Transverse colon (tissue), 4 donors: ENCODE measurements at regions not wholly inside any gene's neighbourhood (a gene's known extent, or its start where the extent isn't known, plus 50 kb on each side); places are given as distances from the start of the nearest gene placed in this dataset.

Experiments
- DNase-seq: peaks from one replicate; pipeline ENCODE4 v3.0.0-alpha.2; 2019
- H3K27ac ChIP-seq, 4 donors: fragments of 200-600 bp; sonication (generic); 2 replicates each; pipeline ENCODE4 v1.5.1; 2016 to 2018; ENCODE audit warnings: inconsistent platforms in 4 of 4
- H3K27me3 ChIP-seq: fragments of 200-600 bp; sonication (generic); 2 replicates; pipeline ENCODE4 v1.5.1; 2017; ENCODE audit warnings: inconsistent platforms
- H3K36me3 ChIP-seq, 4 donors: fragments of 200-600 bp; sonication (generic); 2 replicates each; pipeline ENCODE4 v1.5.1; 2017 to 2019; ENCODE audit warnings: inconsistent platforms in 4 of 4
- H3K4me1 ChIP-seq, 4 donors: fragments of 200-600 bp; sonication (generic); 2 replicates each; pipeline ENCODE4 v1.5.1; 2017 to 2020; ENCODE audit warnings: inconsistent platforms in 4 of 4
- H3K4me3 ChIP-seq, 4 donors: fragments of 200-600 bp; sonication (generic); 1 replicate in 1 of 4; 2 replicates in 3 of 4; pipeline versions ENCODE4 v1.5.1 to v1.6.1; 2017 to 2019; ENCODE audit warnings: inconsistent platforms in 4 of 4
- H3K9me3 ChIP-seq, 2 donors: fragments of 200-600 bp; sonication (generic); 2 replicates each; pipeline ENCODE4 v1.5.1; 2017 to 2019; ENCODE audit warnings: inconsistent platforms in 2 of 2
- CTCF ChIP-seq, 5 experiments: fragments of 200-600 bp in 3 of 5; fragments of 450-650 bp in 2 of 5; sonication (generic) in 3 of 5; IDR thresholded peaks; 1 replicate in 2 of 5; 2 replicates in 3 of 5; pipeline ENCODE4 v1.5.1; 2016 to 2017; ENCODE audit warnings: antibody characterized with exemption in 5 of 5, inconsistent platforms in 3 of 5, mild to moderate bottlenecking in 2 of 5, moderate library complexity in 1 of 5
- EP300 ChIP-seq: sonication (generic); formaldehyde crosslinking; IDR thresholded peaks from one replicate; pipeline ENCODE4 v1.6.1; 2017; ENCODE audit warnings: antibody characterized with exemption, low read depth
- POLR2A ChIP-seq: fragments of 450-650 bp; IDR thresholded peaks from one replicate; pipeline ENCODE4 v1.6.1; 2016; ENCODE audit warnings: antibody characterized with exemption, mild to moderate bottlenecking, moderate library complexity
- POLR2AphosphoS5 ChIP-seq, 3 donors: sonication (generic); formaldehyde crosslinking; IDR thresholded peaks; one replicate each; pipeline ENCODE4 v1.6.1; 2016; ENCODE audit warnings: antibody characterized with exemption in 3 of 3
- WGBS, 2 donors: methylation state at CpG; one replicate each; pipeline ENCODE4 v1.1.5; 2018; ENCODE audit warnings: low coverage in 1 of 2; 5-methylcytosine and 5-hydroxymethylcytosine counted together
- in situ Hi-C, 4 donors: fragments of 200-750 bp; cut with MboI; loops; one replicate each; pipeline versions ENCODE4 v1.15.0 to v1.15.1; 2017; ENCODE audit warnings: low sequenced_read_pairs in 3 of 4, low pct_ligation_motif_present in 1 of 4, low pct_unique_long_range_greater_than_20kb in 1 of 4
- intact Hi-C: fragments of 100-400 bp; cut with DNase I; formaldehyde crosslinking; loops from one replicate; pipeline ENCODE4 v1.15.1; 2023; ENCODE audit warnings: low total_unique reads

DNA sequence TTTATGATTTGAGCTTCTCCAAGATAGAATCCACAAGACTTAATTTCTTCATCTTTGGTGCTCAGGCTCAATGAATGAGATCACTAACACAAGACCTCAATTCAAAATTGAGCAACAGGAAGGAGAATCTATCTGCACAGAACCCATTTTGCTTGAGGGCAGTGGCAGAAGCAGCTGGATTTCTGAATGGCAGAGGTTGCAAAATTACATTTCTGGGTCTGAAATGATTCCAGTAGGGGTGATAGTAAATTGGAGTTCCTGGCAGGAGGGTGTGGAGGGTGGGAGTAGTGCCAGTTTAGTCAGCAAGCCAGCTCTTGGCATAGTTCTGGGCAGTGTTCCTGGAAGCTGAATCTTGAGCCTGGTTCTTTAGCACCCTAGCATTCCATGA is 281.1 kb downstream of the SLC7A11 start:
- in situ Hi-C loops, result no loop called here
- no peaks in the 10 kb centered on the region for H3K9me3 ChIP-seq
- no peak overlapping the region for H3K27ac ChIP-seq
- no peaks in the 10 kb centered on the region for H3K4me1 ChIP-seq
- intact Hi-C loops, result no loop called here
- TF ChIP-seq EP300 (no peak), POLR2A (no peak), CTCF (IDR thresholded peaks at IDR 0.05) (no peak), POLR2AphosphoS5 (IDR thresholded peaks at IDR 0.05) (no peak)
- no peak for DNase-seq
- H3K36me3 ChIP-seq, result no peaks in the 10 kb centered on the region
- no peaks in the 10 kb centered on the region for H3K27me3 ChIP-seq
- no peak overlapping the region for H3K4me3 ChIP-seq

- no peaks in the 10 kb centered on the region for H3K9me3 ChIP-seq
- in situ Hi-C loops (no loop called here), intact Hi-C loops (no loop called here)
- no peak overlapping the region for H3K27ac ChIP-seq
- no peaks in the 10 kb centered on the region for H3K27me3 ChIP-seq
- H3K4me3 ChIP-seq, result no peak overlapping the region
- 65 to 73% methylated on average over 3 of the region's 3 CpGs for WGBS, 2 donors
- no peaks in the 10 kb centered on the region for H3K4me1 ChIP-seq
- no peak for DNase-seq
- TF ChIP-seq POLR2AphosphoS5 (IDR thresholded peaks at IDR 0.05) (no peak), EP300 (no peak), POLR2A (no peak), CTCF (IDR thresholded peaks at IDR 0.05) (no peak)
- no peaks in the 10 kb centered on the region for H3K36me3 ChIP-seq
Measured at GRCh38 chr4:137960371-137961050, 281.6 kb downstream of the SLC7A11 start.

DNA sequence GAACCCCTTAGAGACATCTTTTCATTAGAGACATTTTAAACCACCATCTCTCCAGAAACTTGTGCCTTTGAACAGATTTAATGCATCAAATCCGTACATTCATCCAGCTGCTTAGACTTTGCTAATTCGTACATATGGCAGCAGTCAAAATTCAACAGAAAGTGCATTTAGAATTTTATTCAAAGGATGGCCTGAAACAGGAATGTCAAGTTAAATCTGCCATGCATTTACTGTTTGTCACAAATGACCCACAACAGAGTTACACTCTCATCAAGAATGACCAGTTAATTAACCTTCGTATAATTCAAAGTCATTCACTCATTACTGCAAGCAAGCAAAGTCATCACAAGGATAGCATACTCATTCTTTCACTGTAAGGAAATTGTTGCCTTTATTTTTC is 284.3 kb downstream of the SLC7A11 start:
- no peak overlapping the region for H3K27ac ChIP-seq
- H3K4me1 ChIP-seq, result no peaks in the 10 kb centered on the region
- intact Hi-C loops (no loop called here), in situ Hi-C loops (no loop called here)
- no peaks in the 10 kb centered on the region for H3K9me3 ChIP-seq
- no peaks in the 10 kb centered on the region for H3K36me3 ChIP-seq
- TF ChIP-seq POLR2AphosphoS5 (IDR thresholded peaks at IDR 0.05) (no peak), EP300 (no peak), POLR2A (no peak), CTCF (IDR thresholded peaks at IDR 0.05) (no peak)
- no peak overlapping the region for H3K4me3 ChIP-seq
- DNase-seq, result no peak
- WGBS, 2 donors, result 79 to 91% methylated on average over 3 of the region's 3 CpGs
- H3K27me3 ChIP-seq, result no peaks in the 10 kb centered on the region

- H3K27ac ChIP-seq, result no peak overlapping the region
- DNase-seq, result no peak
- H3K9me3 ChIP-seq, result no peaks in the 10 kb centered on the region
- H3K27me3 ChIP-seq, result no peaks in the 10 kb centered on the region
- 98 to 100% methylated on average over 2 of the region's 2 CpGs for WGBS, 2 donors
- no peak overlapping the region for H3K4me3 ChIP-seq
- in situ Hi-C loops, result no loop called here
- TF ChIP-seq EP300, result no peak
- TF ChIP-seq POLR2AphosphoS5 (IDR thresholded peaks at IDR 0.05), result no peak
- no peak for TF ChIP-seq POLR2A
- TF ChIP-seq CTCF (IDR thresholded peaks at IDR 0.05), result no peak
- H3K4me1 ChIP-seq, result no peaks in the 10 kb centered on the region
- intact Hi-C loops, result no loop called here
- no peaks in the 10 kb centered on the region for H3K36me3 ChIP-seq
Measured at GRCh38 chr4:137956256-137956655, 285.9 kb downstream of the SLC7A11 start.
